Retinal pigment epithelial cell (primary cell): ENCODE measurements at regions not wholly inside any gene's neighbourhood (a gene's known extent, or its start where the extent isn't known, plus 50 kb on each side); places are given as distances from the start of the nearest gene placed in this dataset.
"Not testable (repeated sequence)": the region's sequence is repeated elsewhere in the genome, so short reads cannot be mapped to it uniquely, and the experiment has no call there.

Source experiments
- DNase-seq: peaks from one replicate; pipeline ENCODE4 v3.0.0-alpha.2; 2010; ENCODE audit warnings: low read depth
- H3K4me3 ChIP-seq: 2 replicates; pipeline ENCODE4 v1.5.1; 2011; ENCODE audit warnings: mild to moderate bottlenecking, low read length, control low read depth, moderate library complexity
- CTCF ChIP-seq: conservative IDR thresholded peaks from 2 replicates; pipeline ENCODE4 v1.5.1; 2011; ENCODE audit warnings: low read depth, low read length, control low read depth, inconsistent platforms

GRCh38 chr2:95709831-95710230 is 118.0 kb downstream of the TRIM43 start:
- DNase-seq = no peak
- no peak for TF ChIP-seq CTCF
- H3K4me3 ChIP-seq = no peak overlapping the region

- H3K4me3 ChIP-seq, DNase-seq: not testable (repeated sequence)
Measured at GRCh38 chr2:95713470-95714177, 121.8 kb downstream of the TRIM43 start.

GRCh38 chr2:95714398-95714797 is 122.6 kb downstream of the TRIM43 start:
- not testable (repeated sequence) for H3K4me3 ChIP-seq, DNase-seq

GRCh38 chr2:95719473-95720060 is 127.8 kb downstream of the TRIM43 start:
- no peak for TF ChIP-seq CTCF
- no peak for DNase-seq
- H3K4me3 ChIP-seq = no peak overlapping the region

- no peak for DNase-seq
- H3K4me3 ChIP-seq = no peak overlapping the region
- no peak for TF ChIP-seq CTCF
Measured at GRCh38 chr2:95721726-95722125, 129.9 kb downstream of the TRIM43 start.

GRCh38 chr2:95722131-95722697 is 130.4 kb downstream of the TRIM43 start:
- TF ChIP-seq CTCF = no peak
- no peak for DNase-seq
- no peak overlapping the region for H3K4me3 ChIP-seq

GRCh38 chr2:95723627-95724210 is 131.9 kb downstream of the TRIM43 start:
- not testable (repeated sequence) for DNase-seq, H3K4me3 ChIP-seq

GRCh38 chr2:95725191-95725590 is 133.4 kb downstream of the TRIM43 start:
- not testable (repeated sequence) for H3K4me3 ChIP-seq, DNase-seq

GRCh38 chr2:95725677-95726076 is 133.9 kb downstream of the TRIM43 start:
- not testable (repeated sequence) for DNase-seq, H3K4me3 ChIP-seq

GRCh38 chr2:95727420-95727819 is 135.6 kb downstream of the TRIM43 start:
- not testable (repeated sequence) for DNase-seq

More at GRCh38 chr2:95727420-95727819, 135.6 kb downstream of the TRIM43 start:
- H3K4me3 ChIP-seq = not testable (repeated sequence)
